GM18907 (cell line): ENCODE measurements at regions not wholly inside any gene's neighbourhood (a gene's known extent, or its start where the extent isn't known, plus 50 kb on each side); places are given as distances from the start of the nearest gene placed in this dataset.

Source experiments
- ATAC-seq: cut with Tn5 transposase; IDR thresholded peaks from one replicate; pipeline ENCODE4 v1.9.1; 2021; ENCODE audit warnings: mild to moderate bottlenecking, moderate library complexity; ENCODE audit not compliant: unreplicated experiment

- no peak for ATAC-seq
Measured at GRCh38 chr4:149136951-149137620, 678.6 kb downstream of the IQCM start.

DNA sequence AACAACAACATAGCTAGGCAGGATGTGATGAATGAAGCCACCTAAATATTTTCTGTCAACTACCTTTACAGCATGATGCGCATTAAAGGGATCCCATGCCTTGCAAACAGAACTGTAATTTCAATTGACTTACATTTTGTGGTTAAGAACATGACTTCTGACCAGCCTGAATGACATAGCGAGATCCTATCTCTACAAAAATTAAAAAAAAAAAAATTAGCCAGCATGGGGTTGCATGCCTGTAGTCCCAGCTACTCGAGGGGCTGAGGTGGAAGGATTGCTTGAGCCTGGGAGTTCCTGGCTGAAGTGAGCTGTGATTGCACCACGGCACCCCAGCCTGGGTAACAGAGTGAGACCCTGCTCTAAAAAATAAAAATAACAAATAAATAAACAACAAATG, 680.6 kb downstream of the IQCM start:
- no peak for ATAC-seq

GRCh38 chr4:149121023-149121404, 678.8 kb upstream of the NR3C2 start:
- no peak for ATAC-seq

DNA sequence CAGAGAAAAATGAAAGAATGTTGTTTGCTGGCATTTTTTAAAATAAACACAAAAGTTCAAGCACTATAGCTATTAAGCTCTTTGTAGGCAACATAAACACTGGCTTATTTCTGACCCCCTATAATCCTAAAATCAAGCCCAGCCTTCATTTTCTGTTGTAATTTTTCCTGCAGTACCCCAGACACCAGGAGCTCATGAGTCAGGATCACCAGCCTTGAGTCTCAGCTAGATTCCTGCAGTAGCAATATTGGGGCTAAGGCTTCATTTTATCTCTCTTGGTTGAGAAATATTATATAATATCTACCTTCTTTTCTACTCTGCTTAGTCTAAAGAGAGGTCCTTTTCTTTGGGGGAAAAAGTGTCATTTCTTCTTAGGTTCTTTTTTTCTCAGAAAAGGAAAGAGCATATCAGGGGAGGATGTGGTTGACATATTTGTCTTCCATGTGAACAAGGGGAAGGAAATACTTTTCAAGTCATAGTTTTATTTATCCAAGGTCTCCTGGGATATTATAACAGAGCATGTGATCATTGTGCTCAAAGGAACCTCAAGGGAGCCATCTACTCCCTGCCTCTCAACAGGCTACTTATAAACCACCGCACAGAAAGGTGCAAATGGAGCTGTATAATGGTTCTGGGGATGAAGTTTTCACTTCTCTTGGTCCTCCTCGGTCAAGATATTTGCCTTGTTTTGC, 678.3 kb upstream of the NR3C2 start:
- ATAC-seq: no peak

DNA sequence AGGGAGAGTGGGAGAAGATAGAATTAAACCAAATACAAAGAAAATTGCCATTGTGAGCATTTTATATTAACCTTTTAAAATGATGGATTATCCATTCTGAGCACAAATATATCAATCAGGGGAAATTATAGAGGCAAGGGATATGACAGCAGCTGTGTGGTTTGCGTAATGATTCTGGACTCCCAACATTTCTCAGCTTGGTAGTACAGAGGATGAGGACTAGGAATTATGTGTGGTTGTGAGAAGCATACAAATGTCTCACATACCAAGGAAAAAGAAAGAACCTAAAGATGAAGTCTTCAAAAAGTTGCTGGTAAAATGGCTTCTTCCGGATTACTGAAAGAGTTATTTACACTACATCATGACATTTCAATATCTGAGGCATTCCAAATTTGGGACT, 674.6 kb upstream of the NR3C2 start:
- ATAC-seq: no peak

GRCh38 chr4:149113804-149114430, 671.7 kb upstream of the NR3C2 start:
- ATAC-seq: no peak

- ATAC-seq: no peak
Measured at GRCh38 chr4:149112109-149112508, 669.9 kb upstream of the NR3C2 start.

GRCh38 chr4:149110481-149110880, 668.3 kb upstream of the NR3C2 start:
- ATAC-seq: no peak

- no peak for ATAC-seq
Measured at GRCh38 chr4:149108626-149109025, 666.4 kb upstream of the NR3C2 start.

DNA sequence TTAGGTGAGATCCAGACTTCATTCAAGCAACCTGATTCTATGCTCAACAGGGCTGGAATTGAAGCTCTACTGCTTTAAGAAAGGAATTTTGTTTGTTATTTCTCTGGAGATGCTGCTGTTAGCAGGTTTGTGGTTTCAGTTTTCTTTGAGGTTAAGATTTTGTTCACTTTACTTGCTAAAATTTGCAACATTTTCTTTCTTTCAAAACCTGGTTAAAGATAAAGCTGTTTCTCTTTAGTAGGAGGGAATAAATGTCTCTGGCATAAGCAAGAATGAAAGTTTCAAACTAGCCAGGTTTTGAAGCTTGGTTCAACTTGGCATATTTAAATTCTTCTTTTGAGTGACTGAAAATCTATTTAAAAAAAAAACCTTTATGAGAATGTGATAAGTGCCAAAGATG, 660.6 kb upstream of the NR3C2 start:
- ATAC-seq: no peak

DNA sequence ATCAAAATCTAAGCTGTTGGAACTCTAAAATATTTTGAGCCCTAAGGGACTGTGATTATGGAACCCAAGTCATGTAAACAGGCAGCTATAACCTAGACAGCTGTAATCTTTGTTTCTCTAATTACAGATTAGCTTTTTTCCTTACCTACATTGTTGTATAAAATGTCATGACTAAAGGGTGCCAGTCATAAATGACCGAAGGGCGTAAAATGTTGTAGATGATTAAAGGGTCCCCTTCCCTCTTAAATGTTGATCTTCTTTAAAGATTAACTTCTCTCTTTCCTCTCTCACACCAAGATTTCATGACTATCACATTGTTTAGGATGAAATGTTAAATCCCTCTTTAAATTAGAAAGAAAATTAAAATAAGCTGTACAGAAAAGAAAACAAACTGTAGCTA, 659.4 kb upstream of the NR3C2 start:
- no peak for ATAC-seq

- no peak for ATAC-seq
Measured at GRCh38 chr4:149095811-149096210, 653.6 kb upstream of the NR3C2 start.

- ATAC-seq: no peak
Measured at GRCh38 chr4:149095001-149095400, 652.8 kb upstream of the NR3C2 start.

GRCh38 chr4:149084144-149084543, 641.9 kb upstream of the NR3C2 start:
- no peak for ATAC-seq

DNA sequence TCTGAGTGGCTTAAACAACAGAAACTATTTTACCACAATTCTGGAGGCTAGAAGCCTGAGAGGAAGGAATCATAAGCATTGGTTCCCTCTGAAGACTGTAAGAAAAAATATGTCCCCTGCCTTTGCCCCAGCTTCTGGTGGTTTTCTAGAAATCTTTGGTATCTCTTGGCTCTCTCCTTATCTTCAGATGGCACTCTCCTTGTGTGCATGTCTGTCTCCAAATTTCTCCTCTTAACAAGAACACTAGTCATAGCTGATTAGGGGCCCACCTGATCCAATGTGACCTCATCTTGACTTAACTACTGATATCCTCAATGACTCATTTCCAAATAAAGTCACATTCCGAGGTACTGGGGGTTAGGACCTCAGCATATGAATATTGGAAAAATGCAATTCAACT, 635.0 kb upstream of the NR3C2 start:
- ATAC-seq: no peak

DNA sequence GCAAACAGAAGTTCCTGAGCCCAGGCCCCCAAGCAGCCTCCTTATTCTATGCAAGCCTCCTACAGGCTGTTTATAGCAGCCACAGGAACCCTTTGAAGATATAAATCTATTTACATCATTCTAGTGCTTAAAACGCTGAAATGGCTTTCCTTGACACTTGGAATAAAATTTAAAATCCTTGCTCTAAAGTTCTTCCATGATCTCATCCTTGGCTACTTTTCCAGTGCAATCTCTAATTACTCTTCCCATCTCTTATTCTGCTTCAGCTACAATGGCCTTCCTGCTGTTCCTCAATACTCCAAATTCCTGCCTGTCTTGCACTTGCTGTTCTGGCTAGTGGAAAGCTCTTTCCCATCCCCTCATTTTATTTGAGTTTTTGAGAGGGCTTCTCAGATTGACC, 634.2 kb upstream of the NR3C2 start:
- ATAC-seq: no peak

- no peak for ATAC-seq
Measured at GRCh38 chr4:149072384-149072783, 630.2 kb upstream of the NR3C2 start.

- no peak for ATAC-seq
Measured at GRCh38 chr4:149065753-149066152, 623.5 kb upstream of the NR3C2 start.

- no peak for ATAC-seq
Measured at GRCh38 chr4:149062997-149063396, 620.8 kb upstream of the NR3C2 start.

DNA sequence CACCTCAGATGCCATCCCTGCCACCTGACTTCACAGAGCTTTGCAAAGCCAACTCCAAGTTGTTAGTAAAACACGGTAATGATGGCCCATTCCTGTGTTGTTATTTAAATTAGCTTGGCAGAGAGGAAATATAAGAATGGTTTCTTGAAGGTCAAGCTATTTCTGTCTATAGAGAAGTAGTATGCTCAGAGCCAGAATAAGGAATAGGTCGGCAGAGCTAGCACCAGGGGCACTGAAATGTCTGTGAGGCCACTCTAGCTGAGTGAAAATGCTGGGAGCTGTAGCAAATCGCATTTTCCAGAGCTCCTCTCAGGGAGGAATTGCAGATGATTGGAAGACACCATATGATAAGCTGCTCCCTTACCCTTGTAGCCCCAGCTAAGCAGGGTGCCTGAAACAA, 615.4 kb upstream of the NR3C2 start:
- no peak for ATAC-seq

- ATAC-seq: no peak
Measured at GRCh38 chr4:149056615-149057014, 614.4 kb upstream of the NR3C2 start.

GRCh38 chr4:149055624-149056023, 613.4 kb upstream of the NR3C2 start:
- ATAC-seq: no peak
